ENCODE measurements at regions not wholly inside any gene's neighbourhood (a gene's known extent, or its start where the extent isn't known, plus 50 kb on each side); places are given as distances from the start of the nearest gene placed in this dataset.
A peak's percentile ranks its signal among the peaks of the same experiment; 100 is the strongest.

DNA sequence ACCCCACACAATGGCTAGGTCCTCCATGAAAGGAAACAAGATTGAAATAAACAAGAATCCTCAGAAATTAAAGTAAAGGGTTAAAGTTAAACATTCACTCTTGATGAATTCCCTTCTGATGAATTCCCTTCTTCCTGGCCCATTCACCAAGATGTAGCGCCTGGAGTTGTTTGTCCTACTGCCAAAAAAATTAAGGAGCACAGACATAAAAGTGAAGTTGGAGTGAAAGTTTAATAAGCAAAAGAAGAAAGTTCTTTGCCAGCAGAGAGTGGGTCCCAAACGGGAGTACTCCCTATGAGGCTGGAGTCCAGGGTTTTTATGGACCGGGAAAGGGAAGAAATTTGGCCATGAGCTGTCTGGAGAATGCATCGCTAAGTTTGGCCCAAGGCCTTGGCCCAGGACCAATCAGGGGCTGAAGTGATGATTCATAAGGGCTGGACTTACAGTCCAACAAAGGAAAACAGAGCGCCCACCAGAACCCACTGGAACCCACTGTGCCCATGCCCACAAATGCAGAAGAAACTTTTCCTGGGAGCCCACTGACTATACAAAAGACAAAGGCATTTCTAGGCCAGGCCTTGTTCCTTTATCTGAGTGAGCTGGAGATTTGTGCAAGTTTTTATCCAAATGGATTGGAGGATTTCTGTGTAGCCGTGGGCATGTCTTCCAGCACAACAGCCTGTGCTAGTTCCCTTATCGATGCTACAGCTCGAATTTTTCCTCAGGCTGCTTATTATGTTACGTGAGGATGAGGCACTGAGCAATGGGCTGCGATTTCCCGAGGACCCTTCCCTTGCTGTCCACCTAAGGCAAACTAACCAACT lies 1561.6 kb downstream of the OTOL1 start:
- DNase-seq (no peak), ATAC-seq (ENCODE audit: low FRiP score in 2 of 2) (peak; percentile 46 to 62)
- 66 to 74% methylated on average over 11 of the region's 11 CpGs for WGBS, 2 donors

DNA sequence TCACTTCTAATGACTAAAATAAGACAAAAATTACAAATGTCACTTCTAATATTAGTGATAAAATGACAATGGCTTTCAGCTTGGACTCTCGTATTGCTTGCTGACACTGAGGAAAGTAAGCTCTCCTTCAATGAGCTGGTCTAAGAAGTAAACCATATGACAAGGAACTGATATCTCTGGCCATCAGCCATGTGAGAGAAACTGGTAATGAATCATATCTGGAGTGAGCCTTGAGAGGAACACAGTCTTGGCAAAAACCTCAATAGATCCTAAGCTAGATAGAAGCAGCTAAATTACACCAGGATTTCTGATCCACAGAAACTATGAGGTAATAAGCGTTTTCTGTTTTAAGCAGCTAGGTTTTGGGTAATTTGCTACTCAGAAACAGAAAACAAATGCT lies 1575.1 kb downstream of the OTOL1 start:
- Histone ChIP-seq H3K4me1 (no peaks in the 10 kb centered on the region), H3K9me3 (peaks cover 0 to 10% (median 0%) of the 10 kb centered on the region in 4 donors), H3K27me3 (no peaks in the 10 kb centered on the region), H3K36me3 (no peaks in the 10 kb centered on the region), H3K4me3 (no peak overlapping the region), H3K27ac (no peak overlapping the region)
- ATAC-seq (ENCODE audit: low FRiP score in 2 of 2), result no peak
- 42 to 58% methylated on average over 2 of the region's 2 CpGs for WGBS, 2 donors
- no peak for DNase-seq
- TF ChIP-seq, protein P1, sequence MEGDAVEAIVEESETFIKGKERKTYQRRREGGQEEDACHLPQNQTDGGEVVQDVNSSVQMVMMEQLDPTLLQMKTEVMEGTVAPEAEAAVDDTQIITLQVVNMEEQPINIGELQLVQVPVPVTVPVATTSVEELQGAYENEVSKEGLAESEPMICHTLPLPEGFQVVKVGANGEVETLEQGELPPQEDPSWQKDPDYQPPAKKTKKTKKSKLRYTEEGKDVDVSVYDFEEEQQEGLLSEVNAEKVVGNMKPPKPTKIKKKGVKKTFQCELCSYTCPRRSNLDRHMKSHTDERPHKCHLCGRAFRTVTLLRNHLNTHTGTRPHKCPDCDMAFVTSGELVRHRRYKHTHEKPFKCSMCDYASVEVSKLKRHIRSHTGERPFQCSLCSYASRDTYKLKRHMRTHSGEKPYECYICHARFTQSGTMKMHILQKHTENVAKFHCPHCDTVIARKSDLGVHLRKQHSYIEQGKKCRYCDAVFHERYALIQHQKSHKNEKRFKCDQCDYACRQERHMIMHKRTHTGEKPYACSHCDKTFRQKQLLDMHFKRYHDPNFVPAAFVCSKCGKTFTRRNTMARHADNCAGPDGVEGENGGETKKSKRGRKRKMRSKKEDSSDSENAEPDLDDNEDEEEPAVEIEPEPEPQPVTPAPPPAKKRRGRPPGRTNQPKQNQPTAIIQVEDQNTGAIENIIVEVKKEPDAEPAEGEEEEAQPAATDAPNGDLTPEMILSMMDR (IDR thresholded peaks at IDR 0.05), result no peak
- no peak for TF ChIP-seq POLR2A (IDR thresholded peaks at IDR 0.05)
- TF ChIP-seq EP300 (IDR thresholded peaks at IDR 0.05), result no peak
- TF ChIP-seq POLR2AphosphoS5 (IDR thresholded peaks at IDR 0.05), result no peak

More for the DNA sequence above, 1561.6 kb downstream of the OTOL1 start:
- Histone ChIP-seq H3K27me3 (no peaks in the 10 kb centered on the region), H3K4me3 (no peak overlapping the region), H3K36me3 (no peaks in the 10 kb centered on the region), H3K9me3 (no peaks in the 10 kb centered on the region), H3K27ac (no peak overlapping the region), H3K4me1 (no peaks in the 10 kb centered on the region)
- TF ChIP-seq, protein P1 (IDR thresholded peaks at IDR 0.05), result no peak

Small RNAs in the stretch of these regions (small RNA-seq; reads per million reads assigned to genes)
- 0 reads per million in 4 donors for gene AC128716.1

All from upper lobe of left lung (tissue), 6 donors.